Neuronal stem cell (in vitro differentiated cells): ENCODE measurements at regions not wholly inside any gene's neighbourhood (a gene's known extent, or its start where the extent isn't known, plus 50 kb on each side); places are given as distances from the start of the nearest gene placed in this dataset.

ENCODE experiments used
- DNase-seq: peaks from one replicate; pipeline ENCODE4 v3.0.0-alpha.2; 2013; ENCODE audit warnings: low spot score
- H2AFZ ChIP-seq: one replicate; pipeline ENCODE4 v1.6.1; 2013; ENCODE audit warnings: mild to moderate bottlenecking, low read length, inconsistent platforms
- H2AK5ac ChIP-seq: 2 replicates; pipeline ENCODE4 v1.6.1; 2013; ENCODE audit warnings: low read depth, mild to moderate bottlenecking, inconsistent platforms, low read length, moderate library complexity, mixed read lengths
- H2BK120ac ChIP-seq: 2 replicates; pipeline ENCODE4 v1.6.1; 2013; ENCODE audit warnings: low read depth, mild to moderate bottlenecking, inconsistent platforms, low read length, moderate library complexity, mixed read lengths
- H2BK12ac ChIP-seq: one replicate; pipeline ENCODE4 v1.6.1; 2013; ENCODE audit warnings: low read length, inconsistent platforms
- H2BK15ac ChIP-seq: 2 replicates; pipeline ENCODE4 v1.6.1; 2013; ENCODE audit warnings: mild to moderate bottlenecking, low read length, inconsistent platforms, mixed read lengths
- H2BK5ac ChIP-seq: one replicate; pipeline ENCODE4 v1.6.1; 2013; ENCODE audit warnings: inconsistent platforms, mild to moderate bottlenecking, low read length, moderate library complexity
- H3K14ac ChIP-seq: one replicate; pipeline ENCODE4 v1.6.1; 2013; ENCODE audit warnings: low read length, inconsistent platforms
- H3K18ac ChIP-seq: 2 replicates; pipeline ENCODE4 v1.6.1; 2013; ENCODE audit warnings: low read length, inconsistent platforms
- H3K23ac ChIP-seq: 2 replicates; pipeline ENCODE4 v1.6.1; 2013; ENCODE audit warnings: low read depth, mild to moderate bottlenecking, mixed read lengths, low read length, inconsistent platforms; ENCODE audit not compliant: poor library complexity
- H3K27ac ChIP-seq: replicated peaks from 3 replicates; pipeline ENCODE4 v1.5.1; 2013; ENCODE audit warnings: low read length, inconsistent platforms
- H3K27me3 ChIP-seq, 3 experiments: 2 replicates each; pipeline ENCODE4 v1.6.1; 2013; ENCODE audit warnings: low read length in 3 of 3, mild to moderate bottlenecking in 2 of 3, inconsistent platforms in 1 of 3, low read depth in 1 of 3, mixed read lengths in 1 of 3, moderate library complexity in 1 of 3; ENCODE audit not compliant: control insufficient read depth in 3 of 3, insufficient read depth in 3 of 3
- H3K36me3 ChIP-seq, 2 donors: replicated peaks in 1 of 2; 2 replicates each; pipeline ENCODE4 v1.6.1; 2013; ENCODE audit warnings: low read length in 2 of 2; ENCODE audit not compliant: control insufficient read depth in 2 of 2, insufficient read depth in 2 of 2
- H3K4ac ChIP-seq: 2 replicates; pipeline ENCODE4 v1.6.1; 2013; ENCODE audit warnings: inconsistent platforms, mild to moderate bottlenecking, low read length, moderate library complexity
- H3K4me1 ChIP-seq, 2 donors: 1 replicate in 1 of 2; 2 replicates in 1 of 2; pipeline ENCODE4 v1.6.1; 2013; ENCODE audit warnings: low read length in 2 of 2, low read depth in 1 of 2; ENCODE audit not compliant: control insufficient read depth in 2 of 2, insufficient read depth in 1 of 2
- H3K4me2 ChIP-seq: one replicate; pipeline ENCODE4 v1.6.1; 2013; ENCODE audit warnings: mild to moderate bottlenecking, low read length, inconsistent platforms; ENCODE audit not compliant: insufficient read depth, poor library complexity, severe bottlenecking
- H3K4me3 ChIP-seq, 2 donors: 2 replicates each; pipeline ENCODE4 v1.5.1; 2013; ENCODE audit warnings: low read length in 2 of 2, mild to moderate bottlenecking in 2 of 2, inconsistent platforms in 1 of 2, moderate library complexity in 1 of 2
- H3K79me1 ChIP-seq: one replicate; pipeline ENCODE4 v1.6.1; 2013; ENCODE audit warnings: low read depth, mild to moderate bottlenecking, inconsistent platforms, low read length, moderate library complexity
- H3K9ac ChIP-seq: one replicate; pipeline ENCODE4 v1.6.1; 2013; ENCODE audit warnings: mild to moderate bottlenecking, low read depth, low read length, inconsistent platforms; ENCODE audit not compliant: poor library complexity
- H3K9me3 ChIP-seq, 2 donors: replicated peaks in 1 of 2; 2 replicates each; pipeline versions ENCODE3 to v1.6.1; 2013; ENCODE audit warnings: low read length in 2 of 2, mild to moderate bottlenecking in 2 of 2, inconsistent platforms in 1 of 2, low read depth in 1 of 2, mixed read lengths in 1 of 2, moderate library complexity in 1 of 2; ENCODE audit not compliant: control insufficient read depth in 2 of 2, insufficient read depth in 1 of 2
- H4K8ac ChIP-seq: one replicate; pipeline ENCODE4 v1.6.1; 2013; ENCODE audit warnings: low read depth, mild to moderate bottlenecking, inconsistent platforms, low read length, moderate library complexity
- H4K91ac ChIP-seq: one replicate; pipeline ENCODE4 v1.6.1; 2013; ENCODE audit warnings: low read length, low read depth, mild to moderate bottlenecking, inconsistent platforms; ENCODE audit not compliant: poor library complexity
- WGBS, 2 donors: extraction: QIAGEN DNeasy Blood & Tissue Kit; methylation state at CpG; one replicate each; pipeline ENCODE4 v1.1.7; 2013; ENCODE audit warnings: missing lambda C conversion rate in 2 of 2, mixed read lengths in 1 of 2; ENCODE audit not compliant: insufficient read length in 2 of 2, insufficient replicate concordance in 1 of 2; ENCODE audit errors: extremely low coverage in 2 of 2; 5-methylcytosine and 5-hydroxymethylcytosine counted together

GRCh38 chrX:10070714-10071436 lies 85.9 kb upstream of the CLCN4 start:
- DNase-seq: no peak
- no peak overlapping the region for H2BK5ac ChIP-seq
- H4K91ac ChIP-seq: no peak overlapping the region
- no peak overlapping the region for H3K27ac ChIP-seq
- no peak overlapping the region for H2AK5ac ChIP-seq
- H4K8ac ChIP-seq: no peak overlapping the region
- no peak overlapping the region for H3K14ac ChIP-seq
- H3K23ac ChIP-seq: no peak overlapping the region
- no peak overlapping the region for H2BK12ac ChIP-seq
- no peaks in the 10 kb centered on the region for H3K27me3 ChIP-seq
- no peak overlapping the region for H2BK120ac ChIP-seq
- H3K9me3 ChIP-seq: no peaks in the 10 kb centered on the region
- no CpG with 5 or more reads among the region's 7 CpGs for WGBS, 2 donors
- no peak overlapping the region for H2BK15ac ChIP-seq
- H3K79me1 ChIP-seq: no peaks in the 10 kb centered on the region
- no peaks in the 10 kb centered on the region for H3K4me1 ChIP-seq
- no peak overlapping the region for H3K18ac ChIP-seq
- H3K9ac ChIP-seq: no peak overlapping the region
- no peak overlapping the region for H3K4me3 ChIP-seq
- peaks cover 3 to 29% of the 10 kb centered on the region in 2 donors for H3K36me3 ChIP-seq
- no peak overlapping the region for H3K4me2 ChIP-seq
- H2AFZ ChIP-seq: no peak overlapping the region
- no peak overlapping the region for H3K4ac ChIP-seq

- Histone ChIP-seq H4K8ac (no peak overlapping the region), H3K14ac (no peak overlapping the region), H2AFZ (no peak overlapping the region), H2BK15ac (no peak overlapping the region), H2BK5ac (no peak overlapping the region), H3K4me1 (no peaks in the 10 kb centered on the region), H3K27ac (no peak overlapping the region), H2BK12ac (no peak overlapping the region), H3K36me3 (peaks cover 3 to 29% of the 10 kb centered on the region in 2 donors), H3K9ac (no peak overlapping the region), H3K18ac (no peak overlapping the region), H3K27me3 (no peaks in the 10 kb centered on the region), H3K9me3 (no peaks in the 10 kb centered on the region), H3K23ac (no peak overlapping the region), H3K4ac (no peak overlapping the region), H3K79me1 (no peaks in the 10 kb centered on the region), H4K91ac (no peak overlapping the region), H2AK5ac (no peak overlapping the region), H2BK120ac (no peak overlapping the region), H3K4me3 (no peak overlapping the region), H3K4me2 (no peak overlapping the region)
- no CpG with 5 or more reads among the region's 7 CpGs for WGBS, 2 donors
- no peak for DNase-seq
These were observed 85.2 kb upstream of the CLCN4 start for GRCh38 chrX:10071451-10072144.

GRCh38 chrX:10072786-10073568 lies 83.8 kb upstream of the CLCN4 start:
- no peak overlapping the region for H3K27ac ChIP-seq
- no peak overlapping the region for H3K4me3 ChIP-seq
- H2BK15ac ChIP-seq: no peak overlapping the region
- no peak overlapping the region for H3K14ac ChIP-seq
- H2BK120ac ChIP-seq: no peak overlapping the region
- DNase-seq: no peak
- H3K9ac ChIP-seq: no peak overlapping the region
- no peak overlapping the region for H2AFZ ChIP-seq
- H3K36me3 ChIP-seq: peaks cover 0 to 20% of the 10 kb centered on the region in 2 donors
- no peaks in the 10 kb centered on the region for H3K79me1 ChIP-seq
- no peak overlapping the region for H2AK5ac ChIP-seq
- H3K4me1 ChIP-seq: no peaks in the 10 kb centered on the region
- H3K4ac ChIP-seq: no peak overlapping the region
- no peak overlapping the region for H4K91ac ChIP-seq
- no peaks in the 10 kb centered on the region for H3K27me3 ChIP-seq
- H3K18ac ChIP-seq: no peak overlapping the region
- no peak overlapping the region for H3K4me2 ChIP-seq
- H2BK5ac ChIP-seq: no peak overlapping the region
- no peak overlapping the region for H2BK12ac ChIP-seq
- WGBS, 2 donors: no CpG with 5 or more reads among the region's 4 CpGs
- H3K23ac ChIP-seq: no peak overlapping the region
- no peak overlapping the region for H4K8ac ChIP-seq
- no peaks in the 10 kb centered on the region for H3K9me3 ChIP-seq

GRCh38 chrX:10073671-10074070 lies 83.1 kb upstream of the CLCN4 start:
- Histone ChIP-seq H3K9me3 (no peaks in the 10 kb centered on the region), H2BK5ac (no peak overlapping the region), H3K18ac (no peak overlapping the region), H3K27me3 (no peaks in the 10 kb centered on the region), H3K27ac (no peak overlapping the region), H3K4me2 (no peak overlapping the region), H2BK12ac (no peak overlapping the region), H3K36me3 (peaks cover 0 to 13% of the 10 kb centered on the region in 2 donors), H2AFZ (no peak overlapping the region), H3K14ac (no peak overlapping the region), H3K4me1 (no peaks in the 10 kb centered on the region), H2BK15ac (no peak overlapping the region), H3K9ac (no peak overlapping the region), H2AK5ac (no peak overlapping the region), H3K4ac (no peak overlapping the region), H3K23ac (no peak overlapping the region), H4K8ac (no peak overlapping the region), H3K79me1 (no peaks in the 10 kb centered on the region), H4K91ac (no peak overlapping the region), H3K4me3 (no peak overlapping the region), H2BK120ac (no peak overlapping the region)
- WGBS, 2 donors: no CpG with 5 or more reads among the region's 1 CpG
- no peak for DNase-seq
